Epithelial cell of proximal tubule (primary cell): ENCODE measurements at regions not wholly inside any gene's neighbourhood (a gene's known extent, or its start where the extent isn't known, plus 50 kb on each side); places are given as distances from the start of the nearest gene placed in this dataset.

ENCODE experiments used
- DNase-seq: peaks from one replicate; pipeline ENCODE4 v3.0.0-alpha.2; 2011; ENCODE audit warnings: low read depth
- H3K4me3 ChIP-seq: 2 replicates; pipeline ENCODE4 v1.5.1; 2011; ENCODE audit warnings: low read depth, mild to moderate bottlenecking, low read length
- TF ChIP-seq, protein P1 (sequence below): conservative IDR thresholded peaks from 2 replicates; pipeline ENCODE4 v1.5.1; 2012; ENCODE audit warnings: low read depth, mild to moderate bottlenecking, low read length

DNA sequence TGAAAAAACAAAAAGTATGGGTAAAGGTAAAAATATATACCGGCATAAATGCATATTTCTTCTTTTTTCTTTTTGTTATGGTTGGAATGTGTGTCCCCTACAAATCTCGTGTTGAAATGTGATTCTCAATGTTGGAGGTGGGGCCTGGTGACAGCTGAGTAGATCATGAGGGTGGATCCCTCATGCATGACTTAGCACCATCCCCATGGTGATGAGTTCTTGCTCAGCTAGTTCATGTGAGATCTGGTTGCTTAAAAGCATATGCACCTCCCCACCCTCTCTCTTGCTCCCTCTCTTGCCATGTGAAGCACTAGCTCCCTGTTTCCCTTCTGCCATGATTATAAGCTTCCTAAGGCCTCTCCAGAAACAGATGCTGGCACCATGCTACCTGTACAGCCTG, 93.3 kb downstream of the HYCC1 start:
- TF ChIP-seq, protein P1, sequence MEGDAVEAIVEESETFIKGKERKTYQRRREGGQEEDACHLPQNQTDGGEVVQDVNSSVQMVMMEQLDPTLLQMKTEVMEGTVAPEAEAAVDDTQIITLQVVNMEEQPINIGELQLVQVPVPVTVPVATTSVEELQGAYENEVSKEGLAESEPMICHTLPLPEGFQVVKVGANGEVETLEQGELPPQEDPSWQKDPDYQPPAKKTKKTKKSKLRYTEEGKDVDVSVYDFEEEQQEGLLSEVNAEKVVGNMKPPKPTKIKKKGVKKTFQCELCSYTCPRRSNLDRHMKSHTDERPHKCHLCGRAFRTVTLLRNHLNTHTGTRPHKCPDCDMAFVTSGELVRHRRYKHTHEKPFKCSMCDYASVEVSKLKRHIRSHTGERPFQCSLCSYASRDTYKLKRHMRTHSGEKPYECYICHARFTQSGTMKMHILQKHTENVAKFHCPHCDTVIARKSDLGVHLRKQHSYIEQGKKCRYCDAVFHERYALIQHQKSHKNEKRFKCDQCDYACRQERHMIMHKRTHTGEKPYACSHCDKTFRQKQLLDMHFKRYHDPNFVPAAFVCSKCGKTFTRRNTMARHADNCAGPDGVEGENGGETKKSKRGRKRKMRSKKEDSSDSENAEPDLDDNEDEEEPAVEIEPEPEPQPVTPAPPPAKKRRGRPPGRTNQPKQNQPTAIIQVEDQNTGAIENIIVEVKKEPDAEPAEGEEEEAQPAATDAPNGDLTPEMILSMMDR: no peak
- DNase-seq: peak; percentile 32
- H3K4me3 ChIP-seq: no peak overlapping the region

DNA sequence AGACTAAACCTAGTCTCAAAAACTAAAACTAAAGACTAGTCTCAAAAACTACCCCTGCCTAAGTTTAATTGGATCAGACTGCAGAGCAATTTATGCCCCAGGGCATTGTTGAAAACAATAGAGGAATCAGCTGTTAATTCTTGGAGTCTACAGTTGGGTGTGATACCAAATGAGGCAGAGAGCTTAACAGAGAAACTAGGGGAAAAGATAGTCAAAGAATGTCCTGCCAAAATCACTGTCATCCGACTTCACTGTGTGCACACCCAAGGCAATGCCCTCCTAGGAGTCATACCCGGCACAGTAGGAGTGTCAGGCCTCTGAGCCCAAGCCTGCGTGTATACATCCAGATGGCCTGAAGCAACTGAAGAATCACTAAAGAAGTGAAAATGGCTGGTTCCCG, 90.5 kb upstream of the TOMM7 start:
- no peak for DNase-seq
- H3K4me3 ChIP-seq: no peak overlapping the region
- TF ChIP-seq, protein P1: no peak

DNA sequence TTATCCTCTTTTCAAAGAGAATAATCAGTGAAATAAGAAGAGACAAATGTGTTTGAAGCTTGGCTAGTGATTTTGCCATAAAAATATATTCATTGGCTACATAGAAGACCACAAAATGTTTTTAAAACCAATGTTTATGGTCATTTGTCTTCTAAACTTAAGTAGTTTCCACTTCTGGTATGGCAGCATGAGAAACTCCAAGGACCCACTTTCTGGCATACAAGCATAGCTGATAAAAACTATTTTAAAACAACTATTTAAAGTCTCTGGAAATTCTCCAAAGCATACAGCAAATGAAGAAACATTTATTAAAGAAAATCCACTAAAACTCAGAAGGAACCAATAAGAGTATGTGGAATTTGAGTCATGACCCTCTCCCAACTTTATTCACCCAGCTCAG, 89.2 kb upstream of the TOMM7 start:
- no peak for DNase-seq
- TF ChIP-seq, protein P1: no peak
- no peak overlapping the region for H3K4me3 ChIP-seq

DNA sequence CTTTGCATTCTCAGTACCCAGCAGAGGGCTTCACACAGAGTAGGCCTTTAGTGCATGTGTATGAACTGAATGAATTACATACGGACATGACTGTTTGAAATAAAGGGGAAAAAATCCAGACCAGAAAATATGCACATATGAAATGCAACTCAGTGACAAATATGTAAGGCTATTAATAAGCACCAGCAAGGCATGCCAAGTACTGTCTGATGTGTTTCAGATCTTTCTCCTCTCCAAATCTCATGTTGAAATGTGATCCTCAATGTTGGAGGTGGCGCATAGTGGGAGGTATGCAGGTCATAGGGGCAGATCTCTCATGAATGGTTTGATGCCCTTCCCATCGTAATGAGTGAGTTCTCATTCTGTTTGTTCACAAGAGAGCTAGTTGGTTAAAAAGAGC, 87.3 kb upstream of the TOMM7 start:
- DNase-seq: no peak
- no peak overlapping the region for H3K4me3 ChIP-seq
- TF ChIP-seq, protein P1: no peak

DNA sequence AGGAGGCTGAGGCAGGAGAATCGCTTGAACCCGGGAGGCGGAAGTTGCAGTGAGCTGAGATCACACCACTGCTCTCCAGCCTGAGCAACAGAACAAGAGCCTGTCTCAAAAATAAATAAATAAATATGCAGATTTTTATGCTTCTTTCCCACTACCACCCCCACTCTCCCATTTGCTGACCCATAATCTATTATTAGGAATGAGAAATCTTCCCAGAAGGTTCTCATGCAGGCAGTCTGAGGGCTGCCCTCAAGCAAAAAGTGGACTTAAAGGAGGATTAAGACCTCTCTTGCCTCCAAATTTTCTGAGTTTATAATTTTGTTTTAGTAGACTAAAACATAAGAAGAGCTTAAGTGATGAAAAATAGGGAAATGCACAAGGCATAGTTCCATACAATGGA, 85.2 kb upstream of the TOMM7 start:
- no peak overlapping the region for H3K4me3 ChIP-seq
- TF ChIP-seq, protein P1: no peak
- no peak for DNase-seq

DNA sequence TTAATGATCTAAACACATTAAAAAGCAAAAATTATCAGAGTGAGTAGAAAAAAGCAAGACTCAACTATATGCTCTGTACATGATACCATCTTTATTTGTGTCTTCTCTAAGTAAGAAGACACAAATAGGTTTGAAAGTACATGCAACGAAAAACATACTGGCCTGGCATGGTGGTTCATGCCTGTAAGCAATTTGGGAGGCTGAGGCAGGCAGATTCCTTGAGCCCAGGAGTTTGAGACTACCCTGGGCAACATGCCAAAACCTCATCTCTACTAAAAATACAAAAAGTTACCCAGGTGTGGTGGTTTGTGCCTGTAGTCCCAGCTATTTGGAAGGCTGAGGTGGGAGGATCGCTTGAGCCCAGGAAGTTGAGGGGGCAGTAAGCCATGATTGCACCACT, 78.1 kb upstream of the TOMM7 start:
- TF ChIP-seq, protein P1: no peak
- DNase-seq: no peak
- H3K4me3 ChIP-seq: no peak overlapping the region

DNA sequence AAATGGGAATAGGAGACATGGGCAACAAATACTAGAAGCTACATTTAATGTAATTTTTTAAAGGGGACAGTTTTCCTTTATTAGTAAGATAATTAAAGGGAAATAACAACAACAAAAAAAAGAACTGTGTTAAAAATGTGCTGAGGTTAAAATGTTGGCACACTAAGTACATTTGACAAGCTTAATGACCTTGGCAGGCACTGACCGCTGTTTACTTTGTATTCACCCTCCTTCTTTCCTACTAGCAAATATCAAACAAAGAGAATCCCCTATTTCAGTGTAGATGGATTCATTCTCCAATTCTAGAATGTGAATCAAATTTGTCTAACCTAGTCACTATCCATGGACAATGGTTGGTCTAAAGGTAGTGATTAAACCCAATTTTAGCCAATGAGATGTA, 77.5 kb upstream of the TOMM7 start:
- no peak for DNase-seq
- no peak overlapping the region for H3K4me3 ChIP-seq
- TF ChIP-seq, protein P1: no peak
